IMR-90 (cell line): ENCODE measurements at regions not wholly inside any gene's neighbourhood (a gene's known extent, or its start where the extent isn't known, plus 50 kb on each side); places are given as distances from the start of the nearest gene placed in this dataset.

Source experiments
- ATAC-seq: fragments of 200-7000 bp; cut with Tn5 transposase; 2 replicates; pipeline ENCODE4 v1.9.1; 2020; ENCODE audit warnings: low read depth, mild to moderate bottlenecking, moderate library complexity
- BruUV-seq: library from RNA; stranded (reverse); fragments of 400-500 nt; replicated peaks from 2 replicates; lab custom pipeline; 2021; lab: Mats Ljungman, UMichigan
- CTCF ChIA-PET: fragments of 300-600 bp; formaldehyde crosslinking; extraction: SDS; loops from one replicate; lab custom pipeline; 2021; ENCODE audit warnings: antibody characterized with exemption; lab: Yijun Ruan, JAX
- POLR2A ChIA-PET: fragments of 300-600 bp; sonication (Branson Sonifier 250); formaldehyde crosslinking; loops from one replicate; lab custom pipeline; 2022; ENCODE audit warnings: antibody characterized with exemption; ENCODE audit not compliant: unreplicated experiment; lab: Charles Lee
- DNase-seq: peaks from one replicate; pipeline ENCODE4 v3.0.0; 2013
- H2AFZ ChIP-seq: replicated peaks from 2 replicates; pipeline ENCODE3; 2013; ENCODE audit warnings: low read length, mild to moderate bottlenecking; ENCODE audit not compliant: poor library complexity
- H2AK5ac ChIP-seq: 2 replicates; pipeline ENCODE4 v1.6.1; 2013; ENCODE audit warnings: low read depth, low read length, inconsistent platforms
- H2AK9ac ChIP-seq: replicated peaks from 2 replicates; pipeline ENCODE3; 2013; ENCODE audit warnings: mild to moderate bottlenecking, low read depth, low read length, moderate library complexity; ENCODE audit not compliant: poor library complexity
- H2BK120ac ChIP-seq: 2 replicates; pipeline ENCODE4 v1.6.1; 2013; ENCODE audit warnings: low read depth, low read length, inconsistent platforms
- H2BK15ac ChIP-seq: 3 replicates; pipeline ENCODE4 v1.6.1; 2013; ENCODE audit warnings: low read depth, low read length, inconsistent platforms
- H2BK20ac ChIP-seq: 2 replicates; pipeline ENCODE4 v1.6.1; 2013; ENCODE audit warnings: low read depth, mild to moderate bottlenecking, inconsistent platforms, low read length, moderate library complexity
- H2BK5ac ChIP-seq: 2 replicates; pipeline ENCODE4 v1.6.1; 2013; ENCODE audit warnings: mild to moderate bottlenecking, low read depth, low read length, inconsistent platforms; ENCODE audit not compliant: poor library complexity, severe bottlenecking
- H3K14ac ChIP-seq: replicated peaks from 2 replicates; pipeline ENCODE4 v1.6.1; 2013; ENCODE audit warnings: low read depth, low read length, inconsistent platforms
- H3K18ac ChIP-seq: 2 replicates; pipeline ENCODE4 v1.6.1; 2013; ENCODE audit warnings: low read depth, low read length, control low read depth
- H3K23ac ChIP-seq: 2 replicates; pipeline ENCODE4 v1.6.1; 2013; ENCODE audit warnings: low read depth, low read length, inconsistent platforms
- H3K27ac ChIP-seq: 2 replicates; pipeline ENCODE4 v1.5.1; 2013; ENCODE audit warnings: mild to moderate bottlenecking, control low read depth, low read length; ENCODE audit not compliant: insufficient read depth
- H3K27me3 ChIP-seq: 2 replicates; pipeline ENCODE4 v1.6.1; 2013; ENCODE audit warnings: low read length; ENCODE audit not compliant: control insufficient read depth, insufficient read depth
- H3K36me3 ChIP-seq: 2 replicates; pipeline ENCODE4 v1.6.1; 2013; ENCODE audit warnings: low read length, mixed read lengths; ENCODE audit not compliant: control insufficient read depth, insufficient read depth
- H3K4ac ChIP-seq: 2 replicates; pipeline ENCODE4 v1.6.1; 2013; ENCODE audit warnings: low read depth, low read length, inconsistent platforms
- H3K4me1 ChIP-seq: 2 replicates; pipeline ENCODE4 v1.6.1; 2013; ENCODE audit warnings: low read length, mixed read lengths; ENCODE audit not compliant: control insufficient read depth, insufficient read depth
- H3K4me2 ChIP-seq: 2 replicates; pipeline ENCODE4 v1.6.1; 2013; ENCODE audit warnings: low read depth, mild to moderate bottlenecking, control low read depth, low read length, moderate library complexity
- H3K4me3 ChIP-seq: 2 replicates; pipeline ENCODE4 v1.5.1; 2013; ENCODE audit warnings: low read depth, mild to moderate bottlenecking, control low read depth, low read length, moderate library complexity; ENCODE audit not compliant: insufficient read depth
- H3K56ac ChIP-seq: 2 replicates; pipeline ENCODE4 v1.6.1; 2013; ENCODE audit warnings: low read length, inconsistent platforms; ENCODE audit not compliant: insufficient read depth; ENCODE audit errors: extremely low read depth
- H3K79me1 ChIP-seq, 2 experiments: 2 replicates each; pipeline ENCODE4 v1.6.1; 2013; ENCODE audit warnings: low read length in 2 of 2, inconsistent platforms in 1 of 2, low read depth in 1 of 2
- H3K9ac ChIP-seq: 2 replicates; pipeline ENCODE4 v1.6.1; 2013; ENCODE audit warnings: low read depth, low read length, control low read depth
- H3K9me1 ChIP-seq: 2 replicates; pipeline ENCODE4 v1.6.1; 2013; ENCODE audit warnings: low read length, inconsistent platforms; ENCODE audit not compliant: insufficient read depth
- H3K9me3 ChIP-seq: 2 replicates; pipeline ENCODE4 v1.6.1; 2013; ENCODE audit warnings: low read length; ENCODE audit not compliant: control insufficient read depth, insufficient read depth
- H4K20me1 ChIP-seq: 2 replicates; pipeline ENCODE4 v1.6.1; 2013; ENCODE audit warnings: low read length, inconsistent platforms; ENCODE audit not compliant: insufficient read depth
- H4K5ac ChIP-seq: 2 replicates; pipeline ENCODE4 v1.6.1; 2013; ENCODE audit warnings: mild to moderate bottlenecking, low read depth, low read length, control low read depth
- H4K8ac ChIP-seq, 2 experiments: 2 replicates each; pipeline ENCODE4 v1.6.1; 2013; ENCODE audit warnings: low read depth in 2 of 2, low read length in 2 of 2, control low read depth in 1 of 2, inconsistent platforms in 1 of 2
- H4K91ac ChIP-seq: 2 replicates; pipeline ENCODE4 v1.6.1; 2013; ENCODE audit warnings: low read depth, low read length, inconsistent platforms; ENCODE audit not compliant: insufficient read depth
- BHLHE40 ChIP-seq: fragments of 150-350 bp; IDR thresholded peaks from 2 replicates; pipeline ENCODE4 v1.6.1; 2016; ENCODE audit warnings: mild to moderate bottlenecking, low read depth, low read length
- CEBPB ChIP-seq: IDR thresholded peaks from 2 replicates; pipeline ENCODE4 v1.6.1; 2012; ENCODE audit warnings: low read depth, low read length, improper control_type of control experiment
- CHD1 ChIP-seq: IDR thresholded peaks from 2 replicates; pipeline ENCODE4 v1.6.1; 2012; ENCODE audit warnings: low read depth, low read length, improper control_type of control experiment
- CTCF ChIP-seq: conservative IDR thresholded peaks from 2 replicates; pipeline ENCODE4 v1.5.1; 2012; ENCODE audit warnings: mild to moderate bottlenecking, low read depth, low read length, improper control_type of control experiment
- ELK1 ChIP-seq: fragments of 150-350 bp; IDR thresholded peaks from 2 replicates; pipeline ENCODE4 v1.6.1; 2016; ENCODE audit warnings: low read depth, mild to moderate bottlenecking, low read length, moderate library complexity, borderline replicate concordance
- FOS ChIP-seq: fragments of 150-350 bp; IDR thresholded peaks from 2 replicates; pipeline ENCODE4 v1.6.1; 2016; ENCODE audit warnings: low read depth, low read length
- MAFK ChIP-seq: IDR thresholded peaks from 2 replicates; pipeline ENCODE4 v1.6.1; 2012; ENCODE audit warnings: low read depth, low read length, improper control_type of control experiment
- MAZ ChIP-seq: IDR thresholded peaks from 2 replicates; pipeline ENCODE4 v1.6.1; 2012; ENCODE audit warnings: low read depth, mild to moderate bottlenecking, low read length, improper control_type of control experiment, moderate library complexity, borderline replicate concordance
- MXI1 ChIP-seq: IDR thresholded peaks from 2 replicates; pipeline ENCODE4 v1.6.1; 2012; ENCODE audit warnings: low read depth, mild to moderate bottlenecking, low read length, moderate library complexity, borderline replicate concordance
- NFE2L2 ChIP-seq: fragments of 150-350 bp; IDR thresholded peaks from 2 replicates; pipeline ENCODE4 v1.6.1; 2016; ENCODE audit warnings: low read depth, mild to moderate bottlenecking, low read length
- POLR2A ChIP-seq: IDR thresholded peaks from 2 replicates; pipeline ENCODE4 v1.6.1; 2012; ENCODE audit warnings: mild to moderate bottlenecking, low read depth, low read length
- RAD21 ChIP-seq: IDR thresholded peaks from 2 replicates; pipeline ENCODE4 v1.6.1; 2012; ENCODE audit warnings: low read length, improper control_type of control experiment
- RCOR1 ChIP-seq: IDR thresholded peaks from 2 replicates; pipeline ENCODE4 v1.6.1; 2012; ENCODE audit warnings: mild to moderate bottlenecking, low read length, improper control_type of control experiment; ENCODE audit not compliant: insufficient replicate concordance
- RFX5 ChIP-seq: IDR thresholded peaks from 2 replicates; pipeline ENCODE4 v1.8.0; 2012; ENCODE audit warnings: low read depth, mild to moderate bottlenecking, low read length, moderate library complexity
- SMC3 ChIP-seq: fragments of 150-350 bp; IDR thresholded peaks from 2 replicates; pipeline ENCODE4 v1.6.1; 2016; ENCODE audit warnings: low read depth, mild to moderate bottlenecking, antibody characterized with exemption, low read length, moderate library complexity
- WGBS, 2 experiments: methylation state at CpG; one replicate each; pipeline versions ENCODE4 v1.1.5 to v1.1.7; 2013; ENCODE audit warnings: missing lambda C conversion rate in 2 of 2; ENCODE audit not compliant: insufficient read length in 1 of 2; ENCODE audit errors: extremely low coverage in 2 of 2; 5-methylcytosine and 5-hydroxymethylcytosine counted together
- dilution Hi-C: fragments of 300-500 bp; cut with HindIII; formaldehyde crosslinking; loops from one replicate; pipeline ENCODE4 v1.14.3; 2018; ENCODE audit warnings: low sequenced_read_pairs; ENCODE audit not compliant: unreplicated experiment
- in situ Hi-C: fragments of 300-500 bp; cut with MboI; formaldehyde crosslinking; loops from 3 replicates; pipeline ENCODE4 v1.14.3; 2019; ENCODE audit warnings: low sequenced_read_pairs, inconsistent platforms, mixed read lengths
- intact Hi-C: fragments of 100-400 bp; cut with micrococcal nuclease; formaldehyde crosslinking; loops from 2 replicates; pipeline ENCODE4 v1.10.0; 2022
- TF ChIP-seq, protein P1 (sequence below): fragments of 150-350 bp; IDR thresholded peaks from 2 replicates; pipeline ENCODE4 v1.6.1; 2017; ENCODE audit warnings: mild to moderate bottlenecking, antibody characterized with exemption, low read length, low read depth

- H2BK120ac ChIP-seq = no peak overlapping the region
- TF ChIP-seq, protein P1, sequence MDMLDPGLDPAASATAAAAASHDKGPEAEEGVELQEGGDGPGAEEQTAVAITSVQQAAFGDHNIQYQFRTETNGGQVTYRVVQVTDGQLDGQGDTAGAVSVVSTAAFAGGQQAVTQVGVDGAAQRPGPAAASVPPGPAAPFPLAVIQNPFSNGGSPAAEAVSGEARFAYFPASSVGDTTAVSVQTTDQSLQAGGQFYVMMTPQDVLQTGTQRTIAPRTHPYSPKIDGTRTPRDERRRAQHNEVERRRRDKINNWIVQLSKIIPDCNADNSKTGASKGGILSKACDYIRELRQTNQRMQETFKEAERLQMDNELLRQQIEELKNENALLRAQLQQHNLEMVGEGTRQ = no peak
- TF ChIP-seq ELK1 = no peak
- no peak for TF ChIP-seq POLR2A
- no peak for TF ChIP-seq MXI1
- no peak for TF ChIP-seq RFX5
- no peak for TF ChIP-seq RCOR1
- no peak for TF ChIP-seq SMC3
- TF ChIP-seq CTCF = no peak
- no peak for TF ChIP-seq BHLHE40
- TF ChIP-seq MAFK = no peak
- TF ChIP-seq FOS = no peak
- TF ChIP-seq RAD21 = no peak
- no peak for TF ChIP-seq CHD1
- no peak for TF ChIP-seq NFE2L2
- no peak for TF ChIP-seq MAZ
- TF ChIP-seq CEBPB = no peak
- H4K5ac ChIP-seq = no peak overlapping the region
- CTCF ChIA-PET = no interaction called here
- WGBS, 2 experiments = no CpG with 5 or more reads among the region's 3 CpGs
- no peak overlapping the region for H3K27ac ChIP-seq
- in situ Hi-C loops = no loop called here
- intact Hi-C loops = loop anchor here (5.0 kb wide), 1 partner anchor 275 kb away; no protein-coding TSS in a partner anchor
- no peak overlapping the region for H3K9ac ChIP-seq
- no peak overlapping the region for H2BK20ac ChIP-seq
- H2BK5ac ChIP-seq = no peak overlapping the region
- H2AK9ac ChIP-seq = no peak overlapping the region
- no peak overlapping the region for H3K18ac ChIP-seq
- no peak overlapping the region for H3K4ac ChIP-seq
- POLR2A ChIA-PET = no interaction called here
- H3K79me1 ChIP-seq = no peaks in the 10 kb centered on the region
- H3K9me1 ChIP-seq = no peaks in the 10 kb centered on the region
- peaks cover 8% of the 10 kb centered on the region for H3K9me3 ChIP-seq
- H3K27me3 ChIP-seq = no peaks in the 10 kb centered on the region
- no peak overlapping the region for H4K8ac ChIP-seq
- H2AK5ac ChIP-seq = no peak overlapping the region
- H4K20me1 ChIP-seq = no peaks in the 10 kb centered on the region
- H3K23ac ChIP-seq = no peak overlapping the region
- no TSS peak for BruUV-seq
- H3K14ac ChIP-seq = no peak overlapping the region
- H3K36me3 ChIP-seq = no peaks in the 10 kb centered on the region
- no peak overlapping the region for H3K56ac ChIP-seq
- DNase-seq (no peak), ATAC-seq (no peak)
- H4K91ac ChIP-seq = no peak overlapping the region
- H3K4me2 ChIP-seq = no peak overlapping the region
- no peak overlapping the region for H2AFZ ChIP-seq
- no peaks in the 10 kb centered on the region for H3K4me1 ChIP-seq
- no peak overlapping the region for H2BK15ac ChIP-seq
- dilution Hi-C loops = no loop called here
- no peak overlapping the region for H3K4me3 ChIP-seq
Measured at GRCh38 chr5:148002451-148002850, 61.3 kb upstream of the SPINK5 start.
